GM03348 (cell line): ENCODE measurements at regions not wholly inside any gene's neighbourhood (a gene's known extent, or its start where the extent isn't known, plus 50 kb on each side); places are given as distances from the start of the nearest gene placed in this dataset.
A peak's percentile ranks its signal among the peaks of the same experiment; 100 is the strongest.
"Not testable (repeated sequence)": the region's sequence is repeated elsewhere in the genome, so short reads cannot be mapped to it uniquely, and the experiment has no call there.

ENCODE experiments used
- DNase-seq: peaks from one replicate; pipeline ENCODE4 v3.0.0; 2012; ENCODE audit warnings: low spot score

GRCh38 chr6:134784336-134784735 lies 165.6 kb downstream of the ALDH8A1 start:
- no peak for DNase-seq

- no peak for DNase-seq
Measured at GRCh38 chr6:134778431-134778830, 171.5 kb downstream of the ALDH8A1 start.

- peak; percentile 34 for DNase-seq
Measured at GRCh38 chr6:134774201-134774638, 175.7 kb downstream of the ALDH8A1 start.

- DNase-seq, result no peak
Measured at GRCh38 chr6:134772671-134773360, 177.1 kb downstream of the ALDH8A1 start.

- DNase-seq, result no peak
Measured at GRCh38 chr6:134768931-134769330, 181.0 kb downstream of the ALDH8A1 start.

- no peak for DNase-seq
Measured at GRCh38 chr6:134766497-134766896, 183.4 kb downstream of the ALDH8A1 start.

- no peak for DNase-seq
Measured at GRCh38 chr6:134764741-134765140, 185.2 kb downstream of the ALDH8A1 start.

GRCh38 chr6:134763575-134763974 lies 186.3 kb downstream of the ALDH8A1 start:
- DNase-seq, result not testable (repeated sequence)

GRCh38 chr6:134758621-134759020 lies 191.3 kb downstream of the ALDH8A1 start:
- no peak for DNase-seq

GRCh38 chr6:134757911-134758361 lies 192.0 kb downstream of the ALDH8A1 start:
- no peak for DNase-seq

- DNase-seq, result no peak
Measured at GRCh38 chr6:134756374-134757025, 193.4 kb downstream of the ALDH8A1 start.

GRCh38 chr6:134754013-134754690 lies 195.7 kb downstream of the ALDH8A1 start:
- DNase-seq, result no peak

GRCh38 chr6:134753001-134753400 lies 196.9 kb downstream of the ALDH8A1 start:
- no peak for DNase-seq

GRCh38 chr6:134752445-134752844 lies 197.5 kb downstream of the ALDH8A1 start:
- no peak for DNase-seq

- peak; percentile 36 for DNase-seq
Measured at GRCh38 chr6:134750669-134751068, 199.2 kb downstream of the ALDH8A1 start.

- DNase-seq, result no peak
Measured at GRCh38 chr6:134748484-134748883, 201.4 kb downstream of the ALDH8A1 start.

GRCh38 chr6:134747197-134747596 lies 202.7 kb downstream of the ALDH8A1 start:
- DNase-seq, result not testable (repeated sequence)

GRCh38 chr6:134746140-134746539 lies 203.8 kb downstream of the ALDH8A1 start:
- DNase-seq, result no peak

- not testable (repeated sequence) for DNase-seq
Measured at GRCh38 chr6:134745192-134745591, 204.7 kb downstream of the ALDH8A1 start.

- DNase-seq, result no peak
Measured at GRCh38 chr6:134744301-134744700, 205.6 kb downstream of the ALDH8A1 start.

- no peak for DNase-seq
Measured at GRCh38 chr6:134741200-134741536, 208.7 kb downstream of the ALDH8A1 start.

GRCh38 chr6:134740473-134741199 lies 209.3 kb downstream of the ALDH8A1 start:
- no peak for DNase-seq

- no peak for DNase-seq
Measured at GRCh38 chr6:134740027-134740373, 209.9 kb downstream of the ALDH8A1 start.
